Gastroesophageal sphincter (tissue), 4 donors: ENCODE measurements at regions not wholly inside any gene's neighbourhood (a gene's known extent, or its start where the extent isn't known, plus 50 kb on each side); places are given as distances from the start of the nearest gene placed in this dataset.

Source experiments
- ATAC-seq: fragments of 150-250 bp; one replicate; pipeline ENCODE4 v1.9.1; 2016; ENCODE audit warnings: mild to moderate bottlenecking, moderate library complexity
- H3K27ac ChIP-seq, 4 donors: fragments of 200-600 bp; sonication (generic) in 3 of 4; 1 replicate in 3 of 4; 2 replicates in 1 of 4; pipeline ENCODE4 v1.5.1; 2016 to 2019
- H3K27me3 ChIP-seq: fragments of 200-600 bp; sonication (generic); one replicate; pipeline ENCODE4 v1.5.1; 2019
- H3K36me3 ChIP-seq, 2 donors: fragments of 200-600 bp; sonication (generic); one replicate each; pipeline ENCODE4 v1.5.1; 2019; ENCODE audit warnings: control low read depth in 1 of 2
- H3K4me1 ChIP-seq, 3 donors: fragments of 200-600 bp; sonication (generic); 1 replicate in 2 of 3; 2 replicates in 1 of 3; pipeline ENCODE4 v1.5.1; 2016 to 2019; ENCODE audit warnings: control low read depth in 2 of 3
- H3K4me3 ChIP-seq, 2 donors: fragments of 200-600 bp; sonication (generic); one replicate each; pipeline ENCODE4 v1.5.1; 2019; ENCODE audit warnings: mild to moderate bottlenecking in 1 of 2, moderate library complexity in 1 of 2
- H3K9me3 ChIP-seq, 3 donors: fragments of 200-600 bp; sonication (generic); one replicate each; pipeline ENCODE4 v1.5.1; 2017 to 2019; ENCODE audit warnings: control low read depth in 2 of 3
- EP300 ChIP-seq: sonication (generic); formaldehyde crosslinking; IDR thresholded peaks from one replicate; pipeline ENCODE4 v1.6.1; 2017; ENCODE audit warnings: antibody characterized with exemption, mild to moderate bottlenecking
- POLR2A ChIP-seq, 2 donors: fragments of 450-650 bp; IDR thresholded peaks; one replicate each; pipeline ENCODE4 v1.6.1; 2017; ENCODE audit warnings: antibody characterized with exemption in 2 of 2, mild to moderate bottlenecking in 2 of 2, moderate library complexity in 1 of 2
- POLR2AphosphoS5 ChIP-seq: sonication (generic); formaldehyde crosslinking; IDR thresholded peaks from one replicate; pipeline ENCODE4 v1.6.1; 2017; ENCODE audit warnings: antibody characterized with exemption
- WGBS, 2 donors: methylation state at CpG; one replicate each; pipeline ENCODE4 v1.1.5; 2018; ENCODE audit warnings: low coverage in 1 of 2; 5-methylcytosine and 5-hydroxymethylcytosine counted together
- TF ChIP-seq, protein P1 (sequence below), 4 experiments: fragments of 200-600 bp in 2 of 4; fragments of 450-650 bp in 2 of 4; sonication (generic) in 1 of 4; IDR thresholded peaks; one replicate each; pipeline ENCODE4 v1.5.1; 2017 to 2019; ENCODE audit warnings: antibody characterized with exemption in 4 of 4, mild to moderate bottlenecking in 2 of 4, moderate library complexity in 2 of 4

DNA sequence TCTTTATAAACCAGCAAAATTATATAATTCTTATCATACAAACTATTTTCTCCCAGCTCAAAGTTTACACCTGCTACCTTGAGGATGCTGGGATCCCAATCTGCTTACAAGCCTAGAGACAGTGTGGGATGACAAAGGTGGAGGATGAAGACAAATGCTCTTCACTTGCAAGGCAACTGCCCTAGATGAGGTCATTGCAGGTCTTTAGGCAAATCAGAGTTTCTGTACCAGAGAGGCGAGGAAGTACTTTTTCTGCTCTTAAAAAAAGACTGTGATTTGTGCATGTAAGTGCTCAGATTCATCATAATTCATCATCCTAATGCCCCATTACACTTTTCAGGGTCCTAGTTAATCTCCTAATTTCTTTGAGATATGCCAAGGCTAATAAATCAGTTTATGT, 376.1 kb downstream of the ZPLD1 start:
- Histone ChIP-seq H3K27ac (no peak overlapping the region), H3K36me3 (no peaks in the 10 kb centered on the region), H3K4me1 (no peaks in the 10 kb centered on the region), H3K4me3 (no peak overlapping the region), H3K9me3 (no peaks in the 10 kb centered on the region), H3K27me3 (no peaks in the 10 kb centered on the region)
- ATAC-seq: no peak
- no peak for TF ChIP-seq POLR2A (IDR thresholded peaks at IDR 0.05)
- no peak for TF ChIP-seq EP300
- TF ChIP-seq, protein P1, sequence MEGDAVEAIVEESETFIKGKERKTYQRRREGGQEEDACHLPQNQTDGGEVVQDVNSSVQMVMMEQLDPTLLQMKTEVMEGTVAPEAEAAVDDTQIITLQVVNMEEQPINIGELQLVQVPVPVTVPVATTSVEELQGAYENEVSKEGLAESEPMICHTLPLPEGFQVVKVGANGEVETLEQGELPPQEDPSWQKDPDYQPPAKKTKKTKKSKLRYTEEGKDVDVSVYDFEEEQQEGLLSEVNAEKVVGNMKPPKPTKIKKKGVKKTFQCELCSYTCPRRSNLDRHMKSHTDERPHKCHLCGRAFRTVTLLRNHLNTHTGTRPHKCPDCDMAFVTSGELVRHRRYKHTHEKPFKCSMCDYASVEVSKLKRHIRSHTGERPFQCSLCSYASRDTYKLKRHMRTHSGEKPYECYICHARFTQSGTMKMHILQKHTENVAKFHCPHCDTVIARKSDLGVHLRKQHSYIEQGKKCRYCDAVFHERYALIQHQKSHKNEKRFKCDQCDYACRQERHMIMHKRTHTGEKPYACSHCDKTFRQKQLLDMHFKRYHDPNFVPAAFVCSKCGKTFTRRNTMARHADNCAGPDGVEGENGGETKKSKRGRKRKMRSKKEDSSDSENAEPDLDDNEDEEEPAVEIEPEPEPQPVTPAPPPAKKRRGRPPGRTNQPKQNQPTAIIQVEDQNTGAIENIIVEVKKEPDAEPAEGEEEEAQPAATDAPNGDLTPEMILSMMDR (IDR thresholded peaks at IDR 0.05): no peak
- no peak for TF ChIP-seq POLR2AphosphoS5
- 83% methylated on average over 1 of the region's 1 CpG; no CpG with 5 or more reads in 1 of the 2 donors for WGBS, 2 donors

DNA sequence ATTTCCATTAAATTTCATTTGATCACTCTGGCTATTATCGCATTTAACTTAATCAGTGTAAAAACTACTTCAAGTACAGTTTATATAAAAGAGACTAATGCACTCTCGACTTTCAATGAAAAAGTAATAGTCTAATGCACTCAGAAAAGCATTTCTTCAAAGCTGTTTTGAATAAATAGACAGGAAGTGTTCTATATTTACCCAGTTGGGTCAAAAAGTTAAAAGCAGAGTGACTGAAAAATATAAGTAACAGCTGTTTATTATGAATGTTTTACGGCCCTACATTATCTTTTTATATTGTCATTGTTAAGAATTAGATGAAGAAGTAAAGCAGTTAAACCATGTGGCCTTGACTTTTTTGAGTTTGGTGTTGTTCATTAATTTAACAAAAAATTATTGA, 391.8 kb downstream of the ZPLD1 start:
- Histone ChIP-seq H3K27me3 (no peaks in the 10 kb centered on the region), H3K4me1 (no peaks in the 10 kb centered on the region), H3K36me3 (no peaks in the 10 kb centered on the region), H3K9me3 (no peaks in the 10 kb centered on the region), H3K4me3 (no peak overlapping the region), H3K27ac (no peak overlapping the region)
- 17 to 26% methylated on average over 3 of the region's 3 CpGs for WGBS, 2 donors
- no peak for ATAC-seq
- TF ChIP-seq EP300 (no peak), POLR2AphosphoS5 (no peak)

DNA sequence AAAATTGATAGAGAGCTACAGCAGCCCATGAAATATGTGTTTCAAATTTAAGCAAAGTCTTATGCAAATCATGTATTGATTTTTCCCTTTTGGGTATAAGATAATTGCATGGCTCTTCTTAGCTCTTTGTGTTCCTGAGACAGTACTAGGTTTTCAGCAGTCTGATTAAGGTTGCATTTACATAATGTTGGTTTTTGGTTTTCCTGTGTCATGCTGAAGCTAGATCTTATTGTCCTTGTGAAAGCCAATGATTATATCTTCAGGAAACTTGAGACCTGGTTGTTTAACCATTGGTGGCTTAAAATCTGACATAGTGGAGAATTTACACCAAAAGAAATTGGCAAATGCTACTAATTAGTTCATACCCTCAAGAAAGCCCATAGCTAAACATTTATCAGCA, 392.6 kb downstream of the ZPLD1 start:
- Histone ChIP-seq H3K27me3 (no peaks in the 10 kb centered on the region), H3K9me3 (no peaks in the 10 kb centered on the region), H3K27ac (no peak overlapping the region), H3K4me3 (no peak overlapping the region), H3K4me1 (no peaks in the 10 kb centered on the region), H3K36me3 (no peaks in the 10 kb centered on the region)
- TF ChIP-seq POLR2AphosphoS5 (no peak), EP300 (no peak), POLR2A (IDR thresholded peaks at IDR 0.05) (no peak)
- TF ChIP-seq, protein P1 (IDR thresholded peaks at IDR 0.05): no peak
- no peak for ATAC-seq

DNA sequence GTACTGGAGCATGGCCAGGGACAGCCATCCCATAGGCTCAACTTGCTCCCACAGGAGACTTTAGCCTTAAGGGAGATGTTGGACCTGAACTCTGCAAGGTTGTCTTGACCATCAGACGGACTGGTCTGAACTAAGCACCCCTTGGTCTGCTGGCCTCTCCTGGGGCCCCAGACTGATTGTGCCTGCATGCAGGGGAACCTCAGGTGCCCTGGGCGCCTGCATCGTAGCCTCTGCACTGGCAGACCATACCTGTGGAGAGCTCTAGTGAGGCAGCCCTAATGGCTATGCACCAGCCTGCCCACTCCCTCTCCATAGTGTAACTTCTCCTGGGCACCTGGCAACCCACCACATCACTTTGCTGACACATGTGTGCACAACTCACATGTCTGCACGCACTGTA, 395.6 kb downstream of the ZPLD1 start:
- Histone ChIP-seq H3K27ac (no peak overlapping the region), H3K36me3 (no peaks in the 10 kb centered on the region), H3K9me3 (no peaks in the 10 kb centered on the region), H3K4me1 (no peaks in the 10 kb centered on the region), H3K27me3 (no peaks in the 10 kb centered on the region), H3K4me3 (no peak overlapping the region)
- no peak for ATAC-seq
- TF ChIP-seq, protein P1 (IDR thresholded peaks at IDR 0.05): no peak
- TF ChIP-seq POLR2A (IDR thresholded peaks at IDR 0.05) (no peak), POLR2AphosphoS5 (no peak), EP300 (no peak)
- WGBS, 2 donors: 92% methylated on average over 2 of the region's 4 CpGs; no CpG with 5 or more reads in 1 of the 2 donors

DNA sequence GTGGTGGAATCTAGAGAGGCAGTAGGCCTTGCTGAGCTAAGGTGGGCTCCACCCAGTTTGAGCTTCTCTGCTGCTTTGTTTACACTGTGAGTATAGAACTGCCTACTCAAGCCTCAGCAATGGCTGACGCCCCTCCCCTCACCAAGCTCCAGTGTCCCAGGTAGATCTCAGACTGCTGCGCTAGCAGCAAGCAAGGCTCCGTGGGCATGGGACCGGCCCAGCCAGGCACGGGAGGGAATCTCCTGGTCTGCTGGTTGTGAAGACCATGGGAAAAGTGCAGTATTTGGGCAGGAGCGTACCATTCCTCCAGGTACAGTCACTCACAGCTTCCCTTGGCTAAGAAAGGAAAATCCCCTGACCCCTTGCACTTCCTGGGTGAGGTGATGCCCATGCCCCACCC, 407.1 kb downstream of the ZPLD1 start:
- no peaks in the 10 kb centered on the region for H3K36me3 ChIP-seq
- no peak overlapping the region for H3K27ac ChIP-seq
- ATAC-seq: no peak
- TF ChIP-seq, protein P1 (IDR thresholded peaks at IDR 0.05): no peak
- TF ChIP-seq POLR2A (IDR thresholded peaks at IDR 0.05) (no peak), POLR2AphosphoS5 (no peak), EP300 (no peak)
- no peaks in the 10 kb centered on the region for H3K4me1 ChIP-seq
- H3K4me3 ChIP-seq: no peak overlapping the region
- H3K9me3 ChIP-seq: peaks cover 0 to under 1% (median 0%) of the 10 kb centered on the region in 3 donors
- H3K27me3 ChIP-seq: no peaks in the 10 kb centered on the region
- 75% methylated on average over 4 of the region's 6 CpGs; no CpG with 5 or more reads in 1 of the 2 donors for WGBS, 2 donors
